ENCODE measurements at regions not wholly inside any gene's neighbourhood (a gene's known extent, or its start where the extent isn't known, plus 50 kb on each side); places are given as distances from the start of the nearest gene placed in this dataset.

GRCh38 chrX:1870421-1870820 lies 255.6 kb downstream of the ASMT start:
- TF ChIP-seq, protein P1, sequence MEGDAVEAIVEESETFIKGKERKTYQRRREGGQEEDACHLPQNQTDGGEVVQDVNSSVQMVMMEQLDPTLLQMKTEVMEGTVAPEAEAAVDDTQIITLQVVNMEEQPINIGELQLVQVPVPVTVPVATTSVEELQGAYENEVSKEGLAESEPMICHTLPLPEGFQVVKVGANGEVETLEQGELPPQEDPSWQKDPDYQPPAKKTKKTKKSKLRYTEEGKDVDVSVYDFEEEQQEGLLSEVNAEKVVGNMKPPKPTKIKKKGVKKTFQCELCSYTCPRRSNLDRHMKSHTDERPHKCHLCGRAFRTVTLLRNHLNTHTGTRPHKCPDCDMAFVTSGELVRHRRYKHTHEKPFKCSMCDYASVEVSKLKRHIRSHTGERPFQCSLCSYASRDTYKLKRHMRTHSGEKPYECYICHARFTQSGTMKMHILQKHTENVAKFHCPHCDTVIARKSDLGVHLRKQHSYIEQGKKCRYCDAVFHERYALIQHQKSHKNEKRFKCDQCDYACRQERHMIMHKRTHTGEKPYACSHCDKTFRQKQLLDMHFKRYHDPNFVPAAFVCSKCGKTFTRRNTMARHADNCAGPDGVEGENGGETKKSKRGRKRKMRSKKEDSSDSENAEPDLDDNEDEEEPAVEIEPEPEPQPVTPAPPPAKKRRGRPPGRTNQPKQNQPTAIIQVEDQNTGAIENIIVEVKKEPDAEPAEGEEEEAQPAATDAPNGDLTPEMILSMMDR (IDR thresholded peaks at IDR 0.05) = no peak
- TF ChIP-seq POLR2AphosphoS5 (IDR thresholded peaks at IDR 0.05) (no peak), POLR2A (IDR thresholded peaks at IDR 0.05) (no peak)
